K562 (cell line): ENCODE measurements at regions not wholly inside any gene's neighbourhood (a gene's known extent, or its start where the extent isn't known, plus 50 kb on each side); places are given as distances from the start of the nearest gene placed in this dataset.

ENCODE experiments used
- FOXJ3 ChIP-seq: sonication (generic); formaldehyde crosslinking; IDR thresholded peaks from 2 replicates; pipeline ENCODE4 v1.4.0; 2020; ENCODE audit warnings: mild to moderate bottlenecking, missing genetic modification reagents
- KLF6 ChIP-seq: fragments of 250-450 bp; sonication (Bioruptor Pico); IDR thresholded peaks from 2 replicates; pipeline ENCODE4 v1.4.0; 2020; ENCODE audit warnings: mild to moderate bottlenecking, moderate library complexity, borderline replicate concordance
- SREBF2 ChIP-seq: sonication (generic); formaldehyde crosslinking; IDR thresholded peaks from 2 replicates; pipeline ENCODE4 v1.4.0; 2020; ENCODE audit warnings: mild to moderate bottlenecking, missing genetic modification reagents
- SRF ChIP-seq, 2 experiments: fragments of 250-450, 450-650 bp in 1 of 2; sonication (Bioruptor Pico) in 1 of 2; sonication (generic) in 1 of 2; formaldehyde crosslinking; IDR thresholded peaks; 2 replicates each; pipeline versions ENCODE4 v1.5.0 to v1.5.1; 2020 to 2022; ENCODE audit warnings: mild to moderate bottlenecking in 1 of 2, missing genetic modification reagents in 1 of 2
- ZNF263 ChIP-seq: sonication (generic); formaldehyde crosslinking; IDR thresholded peaks from 2 replicates; pipeline ENCODE4 v1.8.0; 2022; ENCODE audit warnings: mild to moderate bottlenecking, missing genetic modification reagents, borderline replicate concordance
- ZNF589 ChIP-seq: fragments of 200-800 bp; sonication (Bioruptor generic); IDR thresholded peaks from 2 replicates; pipeline ENCODE4 v1.6.1; 2016; ENCODE audit warnings: low read depth, missing genetic modification characterization, missing compliant biosample characterization
- TF ChIP-seq, protein P1 (sequence below), 3 experiments: IDR thresholded peaks in 2 of 3; conservative IDR thresholded peaks in 1 of 3; 2 replicates each; pipeline ENCODE4 v1.5.1; 2011 to 2012; ENCODE audit warnings: low read length in 3 of 3, mild to moderate bottlenecking in 3 of 3, control low read depth in 2 of 3, improper control_type of control experiment in 1 of 3, inconsistent platforms in 1 of 3, low read depth in 1 of 3, mixed read lengths in 1 of 3, moderate library complexity in 1 of 3; ENCODE audit not compliant: insufficient read depth in 2 of 3

DNA sequence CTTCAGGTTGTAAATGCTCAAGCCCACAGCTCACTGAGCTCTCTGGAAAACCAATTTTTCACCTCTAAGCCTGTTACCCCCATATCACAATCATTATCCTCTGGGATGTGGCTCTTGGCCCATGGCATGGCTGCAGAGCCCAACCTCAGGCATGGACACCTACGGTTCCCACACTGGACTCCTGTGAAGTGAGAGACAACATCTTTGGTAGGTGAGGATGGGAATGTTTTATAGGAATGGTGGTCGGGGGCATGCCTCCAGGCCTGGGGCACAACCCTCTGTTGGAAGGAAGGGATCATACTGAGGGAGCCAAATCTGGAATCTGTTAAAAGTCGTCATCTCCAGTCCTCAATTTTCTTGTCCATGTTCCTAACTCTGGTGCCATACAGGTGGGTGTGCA, 179.1 kb downstream of the FOXD2 start:
- no peak for TF ChIP-seq ZNF263 (CRISPR knock-in tag)
- TF ChIP-seq ZNF589 (CRISPR knock-in tag) = no peak
- TF ChIP-seq, protein P1, sequence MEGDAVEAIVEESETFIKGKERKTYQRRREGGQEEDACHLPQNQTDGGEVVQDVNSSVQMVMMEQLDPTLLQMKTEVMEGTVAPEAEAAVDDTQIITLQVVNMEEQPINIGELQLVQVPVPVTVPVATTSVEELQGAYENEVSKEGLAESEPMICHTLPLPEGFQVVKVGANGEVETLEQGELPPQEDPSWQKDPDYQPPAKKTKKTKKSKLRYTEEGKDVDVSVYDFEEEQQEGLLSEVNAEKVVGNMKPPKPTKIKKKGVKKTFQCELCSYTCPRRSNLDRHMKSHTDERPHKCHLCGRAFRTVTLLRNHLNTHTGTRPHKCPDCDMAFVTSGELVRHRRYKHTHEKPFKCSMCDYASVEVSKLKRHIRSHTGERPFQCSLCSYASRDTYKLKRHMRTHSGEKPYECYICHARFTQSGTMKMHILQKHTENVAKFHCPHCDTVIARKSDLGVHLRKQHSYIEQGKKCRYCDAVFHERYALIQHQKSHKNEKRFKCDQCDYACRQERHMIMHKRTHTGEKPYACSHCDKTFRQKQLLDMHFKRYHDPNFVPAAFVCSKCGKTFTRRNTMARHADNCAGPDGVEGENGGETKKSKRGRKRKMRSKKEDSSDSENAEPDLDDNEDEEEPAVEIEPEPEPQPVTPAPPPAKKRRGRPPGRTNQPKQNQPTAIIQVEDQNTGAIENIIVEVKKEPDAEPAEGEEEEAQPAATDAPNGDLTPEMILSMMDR (IDR thresholded peaks at IDR 0.05 in 2 of 3, conservative IDR thresholded peaks at IDR 0.05 in 1 of 3; ENCODE audit: insufficient read depth in 2 of 3, low read depth in 1 of 3, low read length in 3 of 3) = no peak
- TF ChIP-seq FOXJ3 (CRISPR knock-in tag) = no peak
- no peak for TF ChIP-seq SRF (CRISPR knock-in tag; IDR thresholded peaks at IDR 0.05)
- TF ChIP-seq SREBF2 (CRISPR knock-in tag) = no peak
- no peak for TF ChIP-seq KLF6 (CRISPR knock-in tag)
